SK-N-SH (cell line): ENCODE measurements at regions not wholly inside any gene's neighbourhood (a gene's known extent, or its start where the extent isn't known, plus 50 kb on each side); places are given as distances from the start of the nearest gene placed in this dataset.

Experiments
- CTCF ChIA-PET: fragments of 300-600, 350-600 bp; formaldehyde crosslinking; extraction: SDS; loops from one replicate; lab custom pipeline; 2021; lab: Yijun Ruan, JAX
- POLR2A ChIA-PET: fragments of 350-600 bp; sonication (Branson Sonifier 250); formaldehyde crosslinking; extraction: SDS; loops from one replicate; lab custom pipeline; 2020; ENCODE audit warnings: antibody characterized with exemption, inconsistent platforms; lab: Yijun Ruan, JAX
- DNase-seq: peaks from one replicate; pipeline ENCODE4 v3.0.0; 2012
- H2AFZ ChIP-seq: fragments of 200-600 bp; sonication (generic); 2 replicates; pipeline ENCODE4 v1.8.1; 2016; ENCODE audit warnings: antibody characterized with exemption, mild to moderate bottlenecking, low read depth
- H3F3A ChIP-seq: fragments of 200-600 bp; sonication (generic); replicated peaks from 2 replicates; pipeline ENCODE3; 2016; ENCODE audit warnings: antibody characterized with exemption, mild to moderate bottlenecking; ENCODE audit not compliant: insufficient read depth
- H3K27ac ChIP-seq, 2 experiments: fragments of 200-500 bp in 1 of 2; fragments of 200-600 bp in 1 of 2; sonication (Bioruptor generic) in 1 of 2; sonication (generic), shearing (Covaris generic) in 1 of 2; 2 replicates each; pipeline versions ENCODE4 v1.5.1 to v1.6.1; 2014 to 2016; ENCODE audit warnings: low read depth in 2 of 2, inconsistent platforms in 1 of 2, low read length in 1 of 2, mild to moderate bottlenecking in 1 of 2, mixed read lengths in 1 of 2
- H3K27me3 ChIP-seq: fragments of 200-600 bp; sonication (generic), shearing (Covaris generic); 2 replicates; pipeline ENCODE4 v1.6.1; 2016; ENCODE audit warnings: mixed run types; ENCODE audit not compliant: insufficient read depth
- H3K36me3 ChIP-seq, 2 experiments: fragments of 200-500 bp in 1 of 2; fragments of 200-600 bp in 1 of 2; sonication (Bioruptor generic) in 1 of 2; sonication (generic) in 1 of 2; replicated peaks in 1 of 2; 2 replicates each; pipeline versions ENCODE3 to v1.5.1; 2014 to 2016; ENCODE audit warnings: low read length in 1 of 2, mild to moderate bottlenecking in 1 of 2; ENCODE audit not compliant: insufficient read depth in 2 of 2, control insufficient read depth in 1 of 2
- H3K4me1 ChIP-seq, 2 experiments: fragments of 200-500 bp in 1 of 2; fragments of 200-600 bp in 1 of 2; sonication (Bioruptor generic) in 1 of 2; sonication (generic), shearing (Covaris generic) in 1 of 2; 2 replicates each; pipeline versions ENCODE4 v1.5.1 to v1.6.1; 2014 to 2016; ENCODE audit warnings: low read depth in 1 of 2, low read length in 1 of 2, mixed run types in 1 of 2; ENCODE audit not compliant: insufficient read depth in 2 of 2, control insufficient read depth in 1 of 2
- H3K4me2 ChIP-seq: fragments of 200-600 bp; sonication (generic), shearing (Covaris generic); 2 replicates; pipeline ENCODE4 v1.6.1; 2017; ENCODE audit warnings: mixed run types
- H3K4me3 ChIP-seq, 2 experiments: fragments of 200-500 bp in 1 of 2; fragments of 200-600 bp in 1 of 2; sonication (Bioruptor generic) in 1 of 2; sonication (generic), shearing (Covaris generic) in 1 of 2; 2 replicates each; pipeline versions ENCODE4 v1.5.1 to v1.8.1; 2014 to 2016; ENCODE audit warnings: low read depth in 2 of 2, inconsistent platforms in 1 of 2, low read length in 1 of 2, mild to moderate bottlenecking in 1 of 2, mixed read lengths in 1 of 2, moderate library complexity in 1 of 2
- H3K79me2 ChIP-seq: fragments of 200-600 bp; sonication (generic); 2 replicates; pipeline ENCODE4 v1.8.1; 2017; ENCODE audit warnings: mild to moderate bottlenecking; ENCODE audit not compliant: insufficient read depth
- H3K9ac ChIP-seq: fragments of 200-600 bp; sonication (generic); 2 replicates; pipeline ENCODE4 v1.6.1; 2017; ENCODE audit warnings: mixed run types
- H3K9me2 ChIP-seq: fragments of 200-600 bp; sonication (generic); 2 replicates; pipeline ENCODE4 v1.6.1; 2017; ENCODE audit warnings: mixed run types
- H3K9me3 ChIP-seq: fragments of 200-600 bp; sonication (generic); 2 replicates; pipeline ENCODE4 v1.6.1; 2017; ENCODE audit warnings: mixed run types, mild to moderate bottlenecking, moderate library complexity
- H4K20me1 ChIP-seq: fragments of 200-600 bp; sonication (generic); 2 replicates; pipeline ENCODE4 v1.6.1; 2017; ENCODE audit warnings: mild to moderate bottlenecking, mixed run types; ENCODE audit not compliant: insufficient read depth
- CHD2 ChIP-seq: fragments of 150-350 bp; IDR thresholded peaks from 2 replicates; pipeline ENCODE4 v1.6.1; 2018; ENCODE audit warnings: low read length; ENCODE audit not compliant: partially characterized antibody
- ELF1 ChIP-seq: IDR thresholded peaks from 2 replicates; pipeline ENCODE4 v1.4.0; 2012
- FOXJ3 ChIP-seq: sonication (generic); formaldehyde crosslinking; IDR thresholded peaks from 2 replicates; pipeline ENCODE4 v1.5.1; 2020; ENCODE audit warnings: mild to moderate bottlenecking, missing genetic modification reagents
- GATA2 ChIP-seq: sonication (generic); formaldehyde crosslinking; IDR thresholded peaks from 2 replicates; pipeline ENCODE4 v1.5.0; 2020; ENCODE audit warnings: mild to moderate bottlenecking, missing genetic modification reagents
- RFX5 ChIP-seq: IDR thresholded peaks from 2 replicates; pipeline ENCODE4 v1.6.1; 2012; ENCODE audit warnings: mild to moderate bottlenecking, improper control_type of control experiment, low read length
- YY1 ChIP-seq: IDR thresholded peaks from 2 replicates; pipeline ENCODE4 v1.4.0; 2012; ENCODE audit warnings: low read depth, mild to moderate bottlenecking
- WGBS: methylation state at CpG from one replicate; pipeline ENCODE4 v1.1.6; 2017; ENCODE audit warnings: low lambda C conversion rate; 5-methylcytosine and 5-hydroxymethylcytosine counted together
- TF ChIP-seq, protein P1 (sequence below): IDR thresholded peaks from 2 replicates; pipeline ENCODE4 v1.4.0; 2012; ENCODE audit warnings: low read depth, borderline replicate concordance
- TF ChIP-seq, protein P2 (sequence below): IDR thresholded peaks from 2 replicates; pipeline ENCODE4 v1.4.0; 2012; ENCODE audit warnings: low read depth, borderline replicate concordance
- TF ChIP-seq, protein P3 (sequence below): fragments of 200-600 bp; sonication (generic); IDR thresholded peaks from 2 replicates; pipeline ENCODE4 v1.6.1; 2017; ENCODE audit warnings: antibody characterized with exemption, mild to moderate bottlenecking, moderate library complexity
- TF ChIP-seq, protein P4 (sequence below): fragments of 150-350 bp; IDR thresholded peaks from 2 replicates; pipeline ENCODE4 v1.6.1; 2016; ENCODE audit warnings: mild to moderate bottlenecking, low read depth, low read length

DNA sequence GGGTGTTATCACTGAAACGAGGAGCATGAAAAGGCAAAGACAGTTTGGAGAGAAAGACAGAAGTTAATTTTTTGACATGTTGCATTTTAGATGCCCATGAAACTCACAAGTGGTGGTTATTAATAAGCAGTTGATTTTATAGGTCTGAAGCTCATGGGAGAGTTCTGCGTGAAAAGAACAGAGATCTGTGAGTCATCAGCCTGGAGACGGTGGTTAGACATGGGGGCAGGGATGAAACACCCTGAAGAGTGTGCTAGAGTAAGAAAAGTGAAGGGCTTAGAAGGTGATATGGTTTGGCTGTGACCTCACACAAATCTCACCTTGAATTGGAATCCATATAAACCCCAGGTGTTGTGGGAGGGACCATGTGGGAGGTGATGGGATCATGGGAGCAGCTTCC is 289.1 kb upstream of the ISX start:
- Histone ChIP-seq H3F3A (no peaks in the 10 kb centered on the region), H3K79me2 (no peaks in the 10 kb centered on the region), H3K4me1 (no peaks in the 10 kb centered on the region), H2AFZ (no peak overlapping the region), H3K4me2 (no peak overlapping the region), H3K27me3 (no peaks in the 10 kb centered on the region), H3K9ac (no peak overlapping the region), H3K36me3 (no peaks in the 10 kb centered on the region), H3K4me3 (no peak overlapping the region), H3K9me2 (no peaks in the 10 kb centered on the region), H3K9me3 (no peaks in the 10 kb centered on the region), H4K20me1 (no peaks in the 10 kb centered on the region), H3K27ac (no peak overlapping the region)
- no peak for DNase-seq
- WGBS, result 3% methylated on average over 3 of the region's 3 CpGs
- ChIA-PET CTCF (no interaction called here), POLR2A (no interaction called here)
- TF ChIP-seq FOXJ3 (CRISPR knock-in tag) (no peak), YY1 (no peak), CHD2 (no peak), GATA2 (CRISPR knock-in tag) (no peak), ELF1 (no peak)

DNA sequence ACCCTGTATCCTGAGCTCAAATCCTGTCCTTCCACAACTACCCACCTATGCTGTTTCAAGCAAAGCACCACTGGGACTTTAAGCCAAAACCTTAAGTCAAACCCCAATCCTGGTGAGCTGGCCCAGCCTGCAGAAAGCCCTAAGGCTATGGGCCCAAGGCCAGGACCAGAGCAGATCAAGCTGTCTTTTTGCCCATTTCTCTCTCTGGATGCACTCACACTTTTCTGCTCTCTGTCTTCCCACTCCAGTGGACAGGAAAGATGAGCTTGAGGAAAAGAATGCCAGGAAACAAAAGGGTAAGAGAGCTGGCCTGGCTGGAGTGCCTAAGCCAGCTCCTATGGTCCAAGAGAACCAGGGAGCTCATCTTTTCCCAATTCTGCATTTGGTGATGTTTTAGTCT is 284.3 kb upstream of the ISX start:
- H4K20me1 ChIP-seq, result no peaks in the 10 kb centered on the region
- H3K9me3 ChIP-seq, result no peaks in the 10 kb centered on the region
- H3K9ac ChIP-seq, result no peak overlapping the region
- no peaks in the 10 kb centered on the region for H3K79me2 ChIP-seq
- TF ChIP-seq RFX5, result no peak
- TF ChIP-seq, protein P1, sequence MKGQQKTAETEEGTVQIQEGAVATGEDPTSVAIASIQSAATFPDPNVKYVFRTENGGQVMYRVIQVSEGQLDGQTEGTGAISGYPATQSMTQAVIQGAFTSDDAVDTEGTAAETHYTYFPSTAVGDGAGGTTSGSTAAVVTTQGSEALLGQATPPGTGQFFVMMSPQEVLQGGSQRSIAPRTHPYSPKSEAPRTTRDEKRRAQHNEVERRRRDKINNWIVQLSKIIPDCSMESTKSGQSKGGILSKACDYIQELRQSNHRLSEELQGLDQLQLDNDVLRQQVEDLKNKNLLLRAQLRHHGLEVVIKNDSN, result no peak
- TF ChIP-seq, protein P2, sequence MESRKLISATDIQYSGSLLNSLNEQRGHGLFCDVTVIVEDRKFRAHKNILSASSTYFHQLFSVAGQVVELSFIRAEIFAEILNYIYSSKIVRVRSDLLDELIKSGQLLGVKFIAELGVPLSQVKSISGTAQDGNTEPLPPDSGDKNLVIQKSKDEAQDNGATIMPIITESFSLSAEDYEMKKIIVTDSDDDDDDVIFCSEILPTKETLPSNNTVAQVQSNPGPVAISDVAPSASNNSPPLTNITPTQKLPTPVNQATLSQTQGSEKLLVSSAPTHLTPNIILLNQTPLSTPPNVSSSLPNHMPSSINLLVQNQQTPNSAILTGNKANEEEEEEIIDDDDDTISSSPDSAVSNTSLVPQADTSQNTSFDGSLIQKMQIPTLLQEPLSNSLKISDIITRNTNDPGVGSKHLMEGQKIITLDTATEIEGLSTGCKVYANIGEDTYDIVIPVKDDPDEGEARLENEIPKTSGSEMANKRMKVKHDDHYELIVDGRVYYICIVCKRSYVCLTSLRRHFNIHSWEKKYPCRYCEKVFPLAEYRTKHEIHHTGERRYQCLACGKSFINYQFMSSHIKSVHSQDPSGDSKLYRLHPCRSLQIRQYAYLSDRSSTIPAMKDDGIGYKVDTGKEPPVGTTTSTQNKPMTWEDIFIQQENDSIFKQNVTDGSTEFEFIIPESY, result no peak
- TF ChIP-seq, protein P3, sequence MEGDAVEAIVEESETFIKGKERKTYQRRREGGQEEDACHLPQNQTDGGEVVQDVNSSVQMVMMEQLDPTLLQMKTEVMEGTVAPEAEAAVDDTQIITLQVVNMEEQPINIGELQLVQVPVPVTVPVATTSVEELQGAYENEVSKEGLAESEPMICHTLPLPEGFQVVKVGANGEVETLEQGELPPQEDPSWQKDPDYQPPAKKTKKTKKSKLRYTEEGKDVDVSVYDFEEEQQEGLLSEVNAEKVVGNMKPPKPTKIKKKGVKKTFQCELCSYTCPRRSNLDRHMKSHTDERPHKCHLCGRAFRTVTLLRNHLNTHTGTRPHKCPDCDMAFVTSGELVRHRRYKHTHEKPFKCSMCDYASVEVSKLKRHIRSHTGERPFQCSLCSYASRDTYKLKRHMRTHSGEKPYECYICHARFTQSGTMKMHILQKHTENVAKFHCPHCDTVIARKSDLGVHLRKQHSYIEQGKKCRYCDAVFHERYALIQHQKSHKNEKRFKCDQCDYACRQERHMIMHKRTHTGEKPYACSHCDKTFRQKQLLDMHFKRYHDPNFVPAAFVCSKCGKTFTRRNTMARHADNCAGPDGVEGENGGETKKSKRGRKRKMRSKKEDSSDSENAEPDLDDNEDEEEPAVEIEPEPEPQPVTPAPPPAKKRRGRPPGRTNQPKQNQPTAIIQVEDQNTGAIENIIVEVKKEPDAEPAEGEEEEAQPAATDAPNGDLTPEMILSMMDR, result no peak
- TF ChIP-seq, protein P4, sequence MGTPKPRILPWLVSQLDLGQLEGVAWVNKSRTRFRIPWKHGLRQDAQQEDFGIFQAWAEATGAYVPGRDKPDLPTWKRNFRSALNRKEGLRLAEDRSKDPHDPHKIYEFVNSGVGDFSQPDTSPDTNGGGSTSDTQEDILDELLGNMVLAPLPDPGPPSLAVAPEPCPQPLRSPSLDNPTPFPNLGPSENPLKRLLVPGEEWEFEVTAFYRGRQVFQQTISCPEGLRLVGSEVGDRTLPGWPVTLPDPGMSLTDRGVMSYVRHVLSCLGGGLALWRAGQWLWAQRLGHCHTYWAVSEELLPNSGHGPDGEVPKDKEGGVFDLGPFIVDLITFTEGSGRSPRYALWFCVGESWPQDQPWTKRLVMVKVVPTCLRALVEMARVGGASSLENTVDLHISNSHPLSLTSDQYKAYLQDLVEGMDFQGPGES, result no peak
- no peak for TF ChIP-seq YY1
- CTCF ChIA-PET, result no interaction called here
- no peak for DNase-seq
- POLR2A ChIA-PET, result no interaction called here
- no peak overlapping the region for H3K4me3 ChIP-seq
- no peaks in the 10 kb centered on the region for H3K9me2 ChIP-seq
- H3K27ac ChIP-seq, result no peak overlapping the region
- no peaks in the 10 kb centered on the region for H3K4me1 ChIP-seq
- H3K27me3 ChIP-seq, result no peaks in the 10 kb centered on the region
- no peaks in the 10 kb centered on the region for H3K36me3 ChIP-seq
- H3K4me2 ChIP-seq, result no peak overlapping the region
- H3F3A ChIP-seq, result no peaks in the 10 kb centered on the region
- no peak overlapping the region for H2AFZ ChIP-seq
